ENCODE measurements at regions not wholly inside any gene's neighbourhood (a gene's known extent, or its start where the extent isn't known, plus 50 kb on each side); places are given as distances from the start of the nearest gene placed in this dataset.
A peak's percentile ranks its signal among the peaks of the same experiment; 100 is the strongest.

DNA sequence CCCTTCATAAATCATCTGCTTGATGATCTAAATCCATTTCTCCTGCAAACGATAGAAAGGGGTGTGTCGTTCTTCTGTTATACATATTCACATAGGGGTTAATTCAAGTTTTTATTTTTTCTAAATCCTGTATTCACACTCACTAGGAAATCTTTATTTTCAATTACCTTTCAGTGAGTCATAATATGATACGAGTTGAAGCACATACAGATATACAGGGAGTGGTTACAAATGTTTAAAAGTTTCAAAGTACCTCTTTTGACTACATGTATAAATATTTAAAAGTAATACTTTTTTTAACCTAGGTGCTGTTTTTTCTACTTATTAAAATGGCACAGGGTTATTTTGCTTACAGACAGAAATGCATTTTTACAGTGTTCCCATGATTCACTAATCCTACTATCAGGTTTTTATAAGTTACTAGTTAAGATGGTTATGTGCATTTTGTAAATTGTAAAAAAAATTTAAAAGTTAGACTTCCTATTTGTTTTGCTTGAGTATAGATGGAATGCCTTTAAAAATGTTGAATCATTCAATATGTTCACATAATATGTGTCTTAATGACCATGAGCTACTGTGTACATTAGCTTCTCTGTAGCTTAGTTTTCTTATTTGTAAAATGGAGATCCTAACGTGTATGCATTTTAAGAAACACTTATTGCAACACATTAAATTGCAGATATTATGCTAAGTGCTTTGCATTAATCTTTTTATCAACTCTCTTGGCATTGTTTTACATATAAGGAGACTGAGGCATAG, 1378.1 kb downstream of the DSC3 start:
- ATAC-seq, result no peak
- TF ChIP-seq ESRRG (CRISPR knock-in tag; IDR thresholded peaks at IDR 0.05) (no peak), TOX (CRISPR knock-in tag; IDR thresholded peaks at IDR 0.05; ENCODE audit: borderline replicate concordance) (no peak), SNAI2 (CRISPR knock-in tag; IDR thresholded peaks at IDR 0.05) (no peak), GLIS3 (CRISPR knock-in tag; IDR thresholded peaks at IDR 0.05) (no peak), ISL1 (CRISPR knock-in tag; IDR thresholded peaks at IDR 0.05) (no peak), OSR1 (CRISPR knock-in tag; IDR thresholded peaks at IDR 0.05) (no peak), ZFP30 (CRISPR knock-in tag; IDR thresholded peaks at IDR 0.05) (no peak), ZNF565 (CRISPR knock-in tag; conservative IDR thresholded peaks at IDR 0.05; ENCODE audit: low read depth) (no peak), ZFP3 (CRISPR knock-in tag; IDR thresholded peaks at IDR 0.05) (no peak), CSDC2 (CRISPR knock-in tag; IDR thresholded peaks at IDR 0.05) (no peak)
- TF ChIP-seq, protein P1, sequence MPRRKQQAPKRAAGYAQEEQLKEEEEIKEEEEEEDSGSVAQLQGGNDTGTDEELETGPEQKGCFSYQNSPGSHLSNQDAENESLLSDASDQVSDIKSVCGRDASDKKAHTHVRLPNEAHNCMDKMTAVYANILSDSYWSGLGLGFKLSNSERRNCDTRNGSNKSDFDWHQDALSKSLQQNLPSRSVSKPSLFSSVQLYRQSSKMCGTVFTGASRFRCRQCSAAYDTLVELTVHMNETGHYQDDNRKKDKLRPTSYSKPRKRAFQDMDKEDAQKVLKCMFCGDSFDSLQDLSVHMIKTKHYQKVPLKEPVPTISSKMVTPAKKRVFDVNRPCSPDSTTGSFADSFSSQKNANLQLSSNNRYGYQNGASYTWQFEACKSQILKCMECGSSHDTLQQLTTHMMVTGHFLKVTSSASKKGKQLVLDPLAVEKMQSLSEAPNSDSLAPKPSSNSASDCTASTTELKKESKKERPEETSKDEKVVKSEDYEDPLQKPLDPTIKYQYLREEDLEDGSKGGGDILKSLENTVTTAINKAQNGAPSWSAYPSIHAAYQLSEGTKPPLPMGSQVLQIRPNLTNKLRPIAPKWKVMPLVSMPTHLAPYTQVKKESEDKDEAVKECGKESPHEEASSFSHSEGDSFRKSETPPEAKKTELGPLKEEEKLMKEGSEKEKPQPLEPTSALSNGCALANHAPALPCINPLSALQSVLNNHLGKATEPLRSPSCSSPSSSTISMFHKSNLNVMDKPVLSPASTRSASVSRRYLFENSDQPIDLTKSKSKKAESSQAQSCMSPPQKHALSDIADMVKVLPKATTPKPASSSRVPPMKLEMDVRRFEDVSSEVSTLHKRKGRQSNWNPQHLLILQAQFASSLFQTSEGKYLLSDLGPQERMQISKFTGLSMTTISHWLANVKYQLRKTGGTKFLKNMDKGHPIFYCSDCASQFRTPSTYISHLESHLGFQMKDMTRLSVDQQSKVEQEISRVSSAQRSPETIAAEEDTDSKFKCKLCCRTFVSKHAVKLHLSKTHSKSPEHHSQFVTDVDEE (CRISPR knock-in tag; IDR thresholded peaks at IDR 0.05), result no peak

DNA sequence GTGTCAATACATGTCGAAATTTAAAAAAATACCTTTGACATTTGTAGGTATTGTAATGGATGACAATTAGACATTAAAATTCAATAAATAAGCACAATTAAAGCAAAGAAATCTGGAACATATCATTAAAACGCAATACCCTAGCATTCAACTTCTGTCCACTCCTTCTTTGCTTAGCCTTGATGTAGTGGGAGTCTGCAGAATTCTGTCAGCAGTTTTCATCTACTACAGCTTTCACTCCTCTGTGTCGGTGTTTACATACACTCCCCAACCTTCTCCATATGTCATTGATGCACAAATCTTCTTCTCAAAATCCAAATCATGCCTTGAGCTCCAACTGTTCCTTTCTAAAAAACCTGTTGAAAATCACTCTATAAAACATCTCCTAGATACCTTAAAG, 1380.6 kb downstream of the DSC3 start:
- TF ChIP-seq PPARA (CRISPR knock-in tag; IDR thresholded peaks at IDR 0.05; ENCODE audit: borderline replicate concordance), result no peak
- ATAC-seq, result no peak

DNA sequence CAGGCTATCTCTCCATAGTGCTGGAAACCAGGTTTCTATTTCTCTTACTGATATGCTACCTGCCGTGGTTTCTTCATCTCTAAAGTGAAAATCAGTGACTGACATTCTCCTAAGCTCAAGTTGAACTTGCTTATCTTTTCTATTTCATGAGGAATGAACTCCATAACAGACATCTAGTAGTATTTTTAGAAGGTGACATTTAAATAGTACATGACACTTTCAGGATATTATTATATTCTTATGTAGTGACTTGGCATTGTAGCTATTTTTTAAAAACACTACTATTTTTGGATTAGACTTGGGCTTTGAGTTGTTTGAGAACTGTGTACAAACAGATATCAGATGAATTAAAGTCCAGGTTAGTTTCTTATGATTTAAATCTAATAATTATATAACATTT, 1381.8 kb downstream of the DSC3 start:
- TF ChIP-seq ZNF70 (CRISPR knock-in tag; IDR thresholded peaks at IDR 0.05), result no peak
- TF ChIP-seq, protein P2, sequence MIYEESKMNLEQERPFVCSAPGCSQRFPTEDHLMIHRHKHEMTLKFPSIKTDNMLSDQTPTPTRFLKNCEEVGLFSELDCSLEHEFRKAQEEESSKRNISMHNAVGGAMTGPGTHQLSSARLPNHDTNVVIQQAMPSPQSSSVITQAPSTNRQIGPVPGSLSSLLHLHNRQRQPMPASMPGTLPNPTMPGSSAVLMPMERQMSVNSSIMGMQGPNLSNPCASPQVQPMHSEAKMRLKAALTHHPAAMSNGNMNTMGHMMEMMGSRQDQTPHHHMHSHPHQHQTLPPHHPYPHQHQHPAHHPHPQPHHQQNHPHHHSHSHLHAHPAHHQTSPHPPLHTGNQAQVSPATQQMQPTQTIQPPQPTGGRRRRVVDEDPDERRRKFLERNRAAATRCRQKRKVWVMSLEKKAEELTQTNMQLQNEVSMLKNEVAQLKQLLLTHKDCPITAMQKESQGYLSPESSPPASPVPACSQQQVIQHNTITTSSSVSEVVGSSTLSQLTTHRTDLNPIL (CRISPR knock-in tag; IDR thresholded peaks at IDR 0.05; ENCODE audit: low read depth), result no peak
- TF ChIP-seq, protein P1 (CRISPR knock-in tag; IDR thresholded peaks at IDR 0.05), result no peak
- TF ChIP-seq ZFP3 (CRISPR knock-in tag; IDR thresholded peaks at IDR 0.05), result no peak
- TF ChIP-seq, protein P3, sequence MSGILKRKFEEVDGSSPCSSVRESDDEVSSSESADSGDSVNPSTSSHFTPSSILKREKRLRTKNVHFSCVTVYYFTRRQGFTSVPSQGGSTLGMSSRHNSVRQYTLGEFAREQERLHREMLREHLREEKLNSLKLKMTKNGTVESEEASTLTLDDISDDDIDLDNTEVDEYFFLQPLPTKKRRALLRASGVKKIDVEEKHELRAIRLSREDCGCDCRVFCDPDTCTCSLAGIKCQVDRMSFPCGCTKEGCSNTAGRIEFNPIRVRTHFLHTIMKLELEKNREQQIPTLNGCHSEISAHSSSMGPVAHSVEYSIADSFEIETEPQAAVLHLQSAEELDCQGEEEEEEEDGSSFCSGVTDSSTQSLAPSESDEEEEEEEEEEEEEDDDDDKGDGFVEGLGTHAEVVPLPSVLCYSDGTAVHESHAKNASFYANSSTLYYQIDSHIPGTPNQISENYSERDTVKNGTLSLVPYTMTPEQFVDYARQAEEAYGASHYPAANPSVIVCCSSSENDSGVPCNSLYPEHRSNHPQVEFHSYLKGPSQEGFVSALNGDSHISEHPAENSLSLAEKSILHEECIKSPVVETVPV (CRISPR knock-in tag; IDR thresholded peaks at IDR 0.05), result no peak
- TF ChIP-seq ESRRG (CRISPR knock-in tag; IDR thresholded peaks at IDR 0.05), result no peak
- TF ChIP-seq ZFP30 (CRISPR knock-in tag; IDR thresholded peaks at IDR 0.05), result no peak
- TF ChIP-seq BACH2 (CRISPR knock-in tag; IDR thresholded peaks at IDR 0.05; ENCODE audit: borderline replicate concordance), result no peak
- no peak for TF ChIP-seq GLIS3 (CRISPR knock-in tag; IDR thresholded peaks at IDR 0.05)
- ATAC-seq, result no peak

DNA sequence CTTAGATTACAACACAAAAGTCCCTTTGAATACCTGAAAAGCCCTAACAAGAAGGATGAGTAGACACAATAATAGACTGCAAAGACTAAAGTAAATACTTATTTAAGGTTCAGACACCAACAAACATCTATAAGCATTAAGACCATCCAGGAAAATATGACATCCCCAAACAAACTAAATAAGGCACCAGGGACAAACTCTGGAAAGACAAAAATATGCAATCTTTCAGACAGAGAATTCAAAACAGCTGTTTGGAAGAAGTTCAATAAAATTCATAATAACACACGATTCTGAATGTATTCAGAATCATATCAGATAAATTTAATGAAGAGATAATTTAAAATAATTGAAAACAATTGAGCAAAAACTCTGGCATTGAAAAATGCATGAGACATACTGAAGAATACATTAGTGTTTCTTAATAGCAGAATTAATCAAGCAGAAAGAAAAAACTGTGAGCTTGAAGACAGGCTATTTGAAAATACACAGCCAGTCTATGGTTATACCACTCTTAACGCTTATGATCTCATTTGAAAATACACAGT, 1388.8 kb downstream of the DSC3 start:
- ATAC-seq, result peak; percentile 53
- TF ChIP-seq TCF4 (CRISPR knock-in tag; IDR thresholded peaks at IDR 0.05; ENCODE audit: borderline replicate concordance) (peak; percentile 79), BACH2 (CRISPR knock-in tag; IDR thresholded peaks at IDR 0.05; ENCODE audit: borderline replicate concordance) (no peak), GLIS3 (CRISPR knock-in tag; IDR thresholded peaks at IDR 0.05) (no peak), ZNF70 (CRISPR knock-in tag; IDR thresholded peaks at IDR 0.05) (no peak), RARB (CRISPR knock-in tag; IDR thresholded peaks at IDR 0.05) (no peak), ISL1 (CRISPR knock-in tag; IDR thresholded peaks at IDR 0.05) (peak; percentile 82)
- TF ChIP-seq, protein P3 (CRISPR knock-in tag; IDR thresholded peaks at IDR 0.05), result no peak

All from SK-N-SH treated with all-trans-retinoic acid at 6 μM for 48 hours (cell line).